IMR-90 (cell line): ENCODE measurements at regions not wholly inside any gene's neighbourhood (a gene's known extent, or its start where the extent isn't known, plus 50 kb on each side); places are given as distances from the start of the nearest gene placed in this dataset.
A peak's percentile ranks its signal among the peaks of the same experiment; 100 is the strongest.

Source experiments
- ATAC-seq: fragments of 200-7000 bp; cut with Tn5 transposase; 2 replicates; pipeline ENCODE4 v1.9.1; 2020; ENCODE audit warnings: low read depth, mild to moderate bottlenecking, moderate library complexity
- BruUV-seq: library from RNA; stranded (reverse); fragments of 400-500 nt; replicated peaks from 2 replicates; lab custom pipeline; 2021; lab: Mats Ljungman, UMichigan
- CTCF ChIA-PET: fragments of 300-600 bp; formaldehyde crosslinking; extraction: SDS; loops from one replicate; lab custom pipeline; 2021; ENCODE audit warnings: antibody characterized with exemption; lab: Yijun Ruan, JAX
- POLR2A ChIA-PET: fragments of 300-600 bp; sonication (Branson Sonifier 250); formaldehyde crosslinking; loops from one replicate; lab custom pipeline; 2022; ENCODE audit warnings: antibody characterized with exemption; ENCODE audit not compliant: unreplicated experiment; lab: Charles Lee
- DNase-seq: peaks from one replicate; pipeline ENCODE4 v3.0.0; 2013
- H2AFZ ChIP-seq: replicated peaks from 2 replicates; pipeline ENCODE3; 2013; ENCODE audit warnings: low read length, mild to moderate bottlenecking; ENCODE audit not compliant: poor library complexity
- H2AK5ac ChIP-seq: 2 replicates; pipeline ENCODE4 v1.6.1; 2013; ENCODE audit warnings: low read depth, low read length, inconsistent platforms
- H2AK9ac ChIP-seq: replicated peaks from 2 replicates; pipeline ENCODE3; 2013; ENCODE audit warnings: mild to moderate bottlenecking, low read depth, low read length, moderate library complexity; ENCODE audit not compliant: poor library complexity
- H2BK120ac ChIP-seq: 2 replicates; pipeline ENCODE4 v1.6.1; 2013; ENCODE audit warnings: low read depth, low read length, inconsistent platforms
- H2BK15ac ChIP-seq: 3 replicates; pipeline ENCODE4 v1.6.1; 2013; ENCODE audit warnings: low read depth, low read length, inconsistent platforms
- H2BK20ac ChIP-seq: 2 replicates; pipeline ENCODE4 v1.6.1; 2013; ENCODE audit warnings: low read depth, mild to moderate bottlenecking, inconsistent platforms, low read length, moderate library complexity
- H2BK5ac ChIP-seq: 2 replicates; pipeline ENCODE4 v1.6.1; 2013; ENCODE audit warnings: mild to moderate bottlenecking, low read depth, low read length, inconsistent platforms; ENCODE audit not compliant: poor library complexity, severe bottlenecking
- H3K14ac ChIP-seq: replicated peaks from 2 replicates; pipeline ENCODE4 v1.6.1; 2013; ENCODE audit warnings: low read depth, low read length, inconsistent platforms
- H3K18ac ChIP-seq: 2 replicates; pipeline ENCODE4 v1.6.1; 2013; ENCODE audit warnings: low read depth, low read length, control low read depth
- H3K23ac ChIP-seq: 2 replicates; pipeline ENCODE4 v1.6.1; 2013; ENCODE audit warnings: low read depth, low read length, inconsistent platforms
- H3K27ac ChIP-seq: 2 replicates; pipeline ENCODE4 v1.5.1; 2013; ENCODE audit warnings: mild to moderate bottlenecking, control low read depth, low read length; ENCODE audit not compliant: insufficient read depth
- H3K27me3 ChIP-seq: 2 replicates; pipeline ENCODE4 v1.6.1; 2013; ENCODE audit warnings: low read length; ENCODE audit not compliant: control insufficient read depth, insufficient read depth
- H3K36me3 ChIP-seq: 2 replicates; pipeline ENCODE4 v1.6.1; 2013; ENCODE audit warnings: low read length, mixed read lengths; ENCODE audit not compliant: control insufficient read depth, insufficient read depth
- H3K4ac ChIP-seq: 2 replicates; pipeline ENCODE4 v1.6.1; 2013; ENCODE audit warnings: low read depth, low read length, inconsistent platforms
- H3K4me1 ChIP-seq: 2 replicates; pipeline ENCODE4 v1.6.1; 2013; ENCODE audit warnings: low read length, mixed read lengths; ENCODE audit not compliant: control insufficient read depth, insufficient read depth
- H3K4me2 ChIP-seq: 2 replicates; pipeline ENCODE4 v1.6.1; 2013; ENCODE audit warnings: low read depth, mild to moderate bottlenecking, control low read depth, low read length, moderate library complexity
- H3K4me3 ChIP-seq: 2 replicates; pipeline ENCODE4 v1.5.1; 2013; ENCODE audit warnings: low read depth, mild to moderate bottlenecking, control low read depth, low read length, moderate library complexity; ENCODE audit not compliant: insufficient read depth
- H3K56ac ChIP-seq: 2 replicates; pipeline ENCODE4 v1.6.1; 2013; ENCODE audit warnings: low read length, inconsistent platforms; ENCODE audit not compliant: insufficient read depth; ENCODE audit errors: extremely low read depth
- H3K79me1 ChIP-seq, 2 experiments: 2 replicates each; pipeline ENCODE4 v1.6.1; 2013; ENCODE audit warnings: low read length in 2 of 2, inconsistent platforms in 1 of 2, low read depth in 1 of 2
- H3K9ac ChIP-seq: 2 replicates; pipeline ENCODE4 v1.6.1; 2013; ENCODE audit warnings: low read depth, low read length, control low read depth
- H3K9me1 ChIP-seq: 2 replicates; pipeline ENCODE4 v1.6.1; 2013; ENCODE audit warnings: low read length, inconsistent platforms; ENCODE audit not compliant: insufficient read depth
- H3K9me3 ChIP-seq: 2 replicates; pipeline ENCODE4 v1.6.1; 2013; ENCODE audit warnings: low read length; ENCODE audit not compliant: control insufficient read depth, insufficient read depth
- H4K20me1 ChIP-seq: 2 replicates; pipeline ENCODE4 v1.6.1; 2013; ENCODE audit warnings: low read length, inconsistent platforms; ENCODE audit not compliant: insufficient read depth
- H4K5ac ChIP-seq: 2 replicates; pipeline ENCODE4 v1.6.1; 2013; ENCODE audit warnings: mild to moderate bottlenecking, low read depth, low read length, control low read depth
- H4K8ac ChIP-seq, 2 experiments: 2 replicates each; pipeline ENCODE4 v1.6.1; 2013; ENCODE audit warnings: low read depth in 2 of 2, low read length in 2 of 2, control low read depth in 1 of 2, inconsistent platforms in 1 of 2
- H4K91ac ChIP-seq: 2 replicates; pipeline ENCODE4 v1.6.1; 2013; ENCODE audit warnings: low read depth, low read length, inconsistent platforms; ENCODE audit not compliant: insufficient read depth
- BHLHE40 ChIP-seq: fragments of 150-350 bp; IDR thresholded peaks from 2 replicates; pipeline ENCODE4 v1.6.1; 2016; ENCODE audit warnings: mild to moderate bottlenecking, low read depth, low read length
- CEBPB ChIP-seq: IDR thresholded peaks from 2 replicates; pipeline ENCODE4 v1.6.1; 2012; ENCODE audit warnings: low read depth, low read length, improper control_type of control experiment
- CTCF ChIP-seq: conservative IDR thresholded peaks from 2 replicates; pipeline ENCODE4 v1.5.1; 2012; ENCODE audit warnings: mild to moderate bottlenecking, low read depth, low read length, improper control_type of control experiment
- FOS ChIP-seq: fragments of 150-350 bp; IDR thresholded peaks from 2 replicates; pipeline ENCODE4 v1.6.1; 2016; ENCODE audit warnings: low read depth, low read length
- MAFK ChIP-seq: IDR thresholded peaks from 2 replicates; pipeline ENCODE4 v1.6.1; 2012; ENCODE audit warnings: low read depth, low read length, improper control_type of control experiment
- NFE2L2 ChIP-seq: fragments of 150-350 bp; IDR thresholded peaks from 2 replicates; pipeline ENCODE4 v1.6.1; 2016; ENCODE audit warnings: low read depth, mild to moderate bottlenecking, low read length
- POLR2A ChIP-seq: IDR thresholded peaks from 2 replicates; pipeline ENCODE4 v1.6.1; 2012; ENCODE audit warnings: mild to moderate bottlenecking, low read depth, low read length
- RCOR1 ChIP-seq: IDR thresholded peaks from 2 replicates; pipeline ENCODE4 v1.6.1; 2012; ENCODE audit warnings: mild to moderate bottlenecking, low read length, improper control_type of control experiment; ENCODE audit not compliant: insufficient replicate concordance
- RFX5 ChIP-seq: IDR thresholded peaks from 2 replicates; pipeline ENCODE4 v1.8.0; 2012; ENCODE audit warnings: low read depth, mild to moderate bottlenecking, low read length, moderate library complexity
- WGBS, 2 experiments: methylation state at CpG; one replicate each; pipeline versions ENCODE4 v1.1.5 to v1.1.7; 2013; ENCODE audit warnings: missing lambda C conversion rate in 2 of 2; ENCODE audit not compliant: insufficient read length in 1 of 2; ENCODE audit errors: extremely low coverage in 2 of 2; 5-methylcytosine and 5-hydroxymethylcytosine counted together
- dilution Hi-C: fragments of 300-500 bp; cut with HindIII; formaldehyde crosslinking; loops from one replicate; pipeline ENCODE4 v1.14.3; 2018; ENCODE audit warnings: low sequenced_read_pairs; ENCODE audit not compliant: unreplicated experiment
- in situ Hi-C: fragments of 300-500 bp; cut with MboI; formaldehyde crosslinking; loops from 3 replicates; pipeline ENCODE4 v1.14.3; 2019; ENCODE audit warnings: low sequenced_read_pairs, inconsistent platforms, mixed read lengths
- intact Hi-C: fragments of 100-400 bp; cut with micrococcal nuclease; formaldehyde crosslinking; loops from 2 replicates; pipeline ENCODE4 v1.10.0; 2022

- H3K23ac ChIP-seq: peak overlapping the region; percentile 100
- H4K91ac ChIP-seq: peak overlapping the region; percentile 100
- H2BK5ac ChIP-seq: peak overlapping the region; percentile 100
- no peaks in the 10 kb centered on the region for H3K9me3 ChIP-seq
- no peaks in the 10 kb centered on the region for H4K20me1 ChIP-seq
- BruUV-seq: no TSS peak
- peak overlapping the region; percentile 96; the same call in 2 of the 3 replicates for H2BK15ac ChIP-seq
- peak; percentile 22; the same call in 1 of the 2 replicates for TF ChIP-seq MAFK
- peak; percentile 49; the same call in 1 of the 2 replicates for TF ChIP-seq BHLHE40
- no peak for TF ChIP-seq NFE2L2
- peak; percentile 51 for TF ChIP-seq FOS
- TF ChIP-seq POLR2A: peak; percentile 46; the same call in 1 of the 2 replicates
- TF ChIP-seq CEBPB: peak; percentile 99
- no peak for TF ChIP-seq RFX5
- no peak for TF ChIP-seq CTCF
- TF ChIP-seq RCOR1: no peak
- peak overlapping the region; percentile 99 for H3K4ac ChIP-seq
- peak; percentile 94 for DNase-seq
- 0 out of 2 replicates have a peak, but pooled peaks cover 2% of the 10 kb centered on the region for H3K9me1 ChIP-seq
- peak overlapping the region; percentile 80 for H2AFZ ChIP-seq
- 0 out of 4 replicates have a peak, but pooled peaks cover 0 to 9% of the 10 kb centered on the region in 2 experiments for H3K79me1 ChIP-seq
- peak overlapping the region; percentile 98 for H3K18ac ChIP-seq
- peak overlapping the region; percentile 99 for H3K56ac ChIP-seq
- H4K5ac ChIP-seq: peak overlapping the region; percentile 99
- peak overlapping the region; percentile 100 for H2BK120ac ChIP-seq
- peaks cover 13% of the 10 kb centered on the region for H3K4me1 ChIP-seq
- WGBS, 2 experiments: no CpG with 5 or more reads among the region's 4 CpGs
- peak overlapping the region; percentile 81 for H3K9ac ChIP-seq
- H2BK20ac ChIP-seq: peak overlapping the region; percentile 100
- H4K8ac ChIP-seq: peak overlapping the region; percentile 85 to 99
- H3K4me3 ChIP-seq: no peak overlapping the region
- peak overlapping the region; percentile 100 for H3K14ac ChIP-seq
- ChIA-PET POLR2A (interaction anchor here (0.6 kb wide), 1 partner anchor 1081 kb away, joined by 3 read pairs; no protein-coding TSS in a partner anchor), CTCF (interaction anchor here (1.0 kb wide), 1 partner anchor 11 kb away, joined by 3 read pairs; no protein-coding TSS in a partner anchor)
- in situ Hi-C loops (no loop called here), intact Hi-C loops (loop anchor here (1.0 to 5.0 kb wide), 3 partner anchors 29 to 187 kb away; no protein-coding TSS in a partner anchor), dilution Hi-C loops (no loop called here)
- peak overlapping the region; percentile 98 for H3K27ac ChIP-seq
- H2AK5ac ChIP-seq: peak overlapping the region; percentile 99
- ATAC-seq: peak; percentile 73
- peak overlapping the region; percentile 75 for H3K4me2 ChIP-seq
- no peaks in the 10 kb centered on the region for H3K36me3 ChIP-seq
- H3K27me3 ChIP-seq: no peaks in the 10 kb centered on the region
- peak overlapping the region; percentile 90 for H2AK9ac ChIP-seq
Measured at GRCh38 chr14:30193845-30194501, 266.3 kb upstream of the PRKD1 start.
